Sigmoid colon (tissue), 4 donors: ENCODE measurements at regions not wholly inside any gene's neighbourhood (a gene's known extent, or its start where the extent isn't known, plus 50 kb on each side); places are given as distances from the start of the nearest gene placed in this dataset.

ENCODE experiments used
- CTCF ChIP-seq, 4 experiments: fragments of 450-650 bp in 3 of 4; fragments of 200-600 bp in 1 of 4; IDR thresholded peaks; one replicate each; pipeline ENCODE4 v1.5.1; 2016 to 2019; ENCODE audit warnings: antibody characterized with exemption in 4 of 4, mild to moderate bottlenecking in 3 of 4, moderate library complexity in 2 of 4
- POLR2A ChIP-seq, 2 donors: fragments of 450-650 bp; IDR thresholded peaks; one replicate each; pipeline ENCODE4 v1.6.1; 2016; ENCODE audit warnings: antibody characterized with exemption in 2 of 2, mild to moderate bottlenecking in 2 of 2, moderate library complexity in 2 of 2
- POLR2AphosphoS5 ChIP-seq, 4 donors: sonication (generic); formaldehyde crosslinking; IDR thresholded peaks; one replicate each; pipeline ENCODE4 v1.6.1; 2017; ENCODE audit warnings: antibody characterized with exemption in 4 of 4

GRCh38 chr5:124318661-124319060 lies 427.8 kb downstream of the ZNF608 start:
- TF ChIP-seq CTCF (IDR thresholded peaks at IDR 0.05) (no peak), POLR2AphosphoS5 (IDR thresholded peaks at IDR 0.05) (no peak), POLR2A (IDR thresholded peaks at IDR 0.05) (no peak)
